ENCODE measurements at regions not wholly inside any gene's neighbourhood (a gene's known extent, or its start where the extent isn't known, plus 50 kb on each side); places are given as distances from the start of the nearest gene placed in this dataset.

DNA sequence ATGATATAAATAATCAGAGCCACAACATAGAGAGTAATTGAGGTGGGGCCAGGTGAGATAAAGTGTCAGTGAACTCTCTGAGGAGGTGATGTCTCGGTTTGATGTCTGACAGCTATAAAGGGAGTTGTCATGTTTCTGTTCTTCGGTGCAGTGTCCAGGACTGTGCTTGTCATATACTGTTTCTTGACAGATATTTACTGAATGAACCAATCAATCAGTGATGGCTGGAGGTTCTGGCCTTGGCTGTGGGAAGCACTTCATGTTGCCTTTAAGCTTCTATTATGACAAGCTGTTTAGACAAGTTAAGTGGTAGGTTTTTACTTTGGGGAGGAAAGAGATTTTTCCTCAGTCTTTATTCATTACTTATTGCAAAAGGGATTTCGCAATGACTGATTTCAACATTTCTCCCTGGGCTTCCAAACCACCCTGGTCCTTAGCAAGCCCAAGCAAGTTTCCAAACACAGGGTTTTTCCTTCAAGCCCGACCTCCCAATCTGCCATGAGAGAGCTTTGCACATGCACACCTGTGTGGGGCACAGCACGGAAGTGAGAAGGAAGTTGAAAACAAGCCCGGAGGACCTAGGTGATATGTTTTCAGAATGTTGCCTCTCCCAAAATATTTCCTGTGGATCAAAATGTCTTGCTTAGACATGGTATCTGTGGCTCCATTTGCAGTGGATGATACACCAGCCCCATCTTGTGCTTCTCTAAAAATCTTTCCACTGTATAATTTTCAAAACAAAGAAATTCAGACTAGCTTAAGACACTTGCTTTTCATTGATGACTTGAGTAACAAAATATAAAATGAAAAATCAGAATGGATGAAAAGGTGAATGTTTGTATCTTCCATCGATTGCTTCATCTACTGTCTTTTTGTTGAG is 567.3 kb upstream of the BTBD3 start:
- Histone ChIP-seq H3K27me3 (ENCODE audit: insufficient read depth, low read depth, low read length) (no peaks in the 10 kb centered on the region), H3K4me2 (ENCODE audit: low read length) (peak overlapping the region; percentile 37), H4K20me1 (ENCODE audit: insufficient read depth) (no peaks in the 10 kb centered on the region)

DNA sequence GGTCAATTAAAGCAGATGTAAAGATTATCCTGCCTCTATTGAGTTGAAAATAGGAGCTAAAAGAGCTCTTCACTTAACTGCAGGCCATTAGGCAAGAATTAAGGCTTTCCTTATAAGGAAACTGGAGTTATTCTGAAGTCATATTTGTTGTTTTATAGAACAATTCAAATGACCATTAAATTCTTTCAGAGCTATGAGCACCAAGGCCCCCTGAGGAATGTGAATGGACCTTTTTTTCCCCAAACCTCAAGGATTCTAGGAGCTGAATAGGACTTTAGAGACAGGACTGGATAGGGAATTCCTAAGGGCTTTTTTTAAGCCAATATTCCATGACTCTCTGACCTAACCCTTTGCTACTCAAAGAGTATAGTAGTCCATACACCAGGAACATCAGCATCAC is 565.7 kb upstream of the BTBD3 start:
- H4K20me1 ChIP-seq (ENCODE audit: insufficient read depth), result no peaks in the 10 kb centered on the region
- H2AFZ ChIP-seq (ENCODE audit: low read depth, low read length), result no peak overlapping the region
- no peak overlapping the region for H3K4me3 ChIP-seq (ENCODE audit: low read length)
- no peaks in the 10 kb centered on the region for H3K9me3 ChIP-seq (ENCODE audit: low read length)
- no peak overlapping the region for H3K9ac ChIP-seq (ENCODE audit: low read length)
- H3K4me2 ChIP-seq (ENCODE audit: low read length), result no peak overlapping the region
- H3K27me3 ChIP-seq (ENCODE audit: insufficient read depth, low read depth, low read length), result no peaks in the 10 kb centered on the region
- TF ChIP-seq RAD21 (conservative IDR thresholded peaks at IDR 0.05), result no peak
- TF ChIP-seq TAF1 (IDR thresholded peaks at IDR 0.05; ENCODE audit: low read depth), result no peak
- TF ChIP-seq, protein P1, sequence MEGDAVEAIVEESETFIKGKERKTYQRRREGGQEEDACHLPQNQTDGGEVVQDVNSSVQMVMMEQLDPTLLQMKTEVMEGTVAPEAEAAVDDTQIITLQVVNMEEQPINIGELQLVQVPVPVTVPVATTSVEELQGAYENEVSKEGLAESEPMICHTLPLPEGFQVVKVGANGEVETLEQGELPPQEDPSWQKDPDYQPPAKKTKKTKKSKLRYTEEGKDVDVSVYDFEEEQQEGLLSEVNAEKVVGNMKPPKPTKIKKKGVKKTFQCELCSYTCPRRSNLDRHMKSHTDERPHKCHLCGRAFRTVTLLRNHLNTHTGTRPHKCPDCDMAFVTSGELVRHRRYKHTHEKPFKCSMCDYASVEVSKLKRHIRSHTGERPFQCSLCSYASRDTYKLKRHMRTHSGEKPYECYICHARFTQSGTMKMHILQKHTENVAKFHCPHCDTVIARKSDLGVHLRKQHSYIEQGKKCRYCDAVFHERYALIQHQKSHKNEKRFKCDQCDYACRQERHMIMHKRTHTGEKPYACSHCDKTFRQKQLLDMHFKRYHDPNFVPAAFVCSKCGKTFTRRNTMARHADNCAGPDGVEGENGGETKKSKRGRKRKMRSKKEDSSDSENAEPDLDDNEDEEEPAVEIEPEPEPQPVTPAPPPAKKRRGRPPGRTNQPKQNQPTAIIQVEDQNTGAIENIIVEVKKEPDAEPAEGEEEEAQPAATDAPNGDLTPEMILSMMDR (IDR thresholded peaks at IDR 0.05; ENCODE audit: poor library complexity, severe bottlenecking), result no peak
- TF ChIP-seq EP300 (conservative IDR thresholded peaks at IDR 0.05; ENCODE audit: poor library complexity, severe bottlenecking), result no peak
- TF ChIP-seq, protein P2, sequence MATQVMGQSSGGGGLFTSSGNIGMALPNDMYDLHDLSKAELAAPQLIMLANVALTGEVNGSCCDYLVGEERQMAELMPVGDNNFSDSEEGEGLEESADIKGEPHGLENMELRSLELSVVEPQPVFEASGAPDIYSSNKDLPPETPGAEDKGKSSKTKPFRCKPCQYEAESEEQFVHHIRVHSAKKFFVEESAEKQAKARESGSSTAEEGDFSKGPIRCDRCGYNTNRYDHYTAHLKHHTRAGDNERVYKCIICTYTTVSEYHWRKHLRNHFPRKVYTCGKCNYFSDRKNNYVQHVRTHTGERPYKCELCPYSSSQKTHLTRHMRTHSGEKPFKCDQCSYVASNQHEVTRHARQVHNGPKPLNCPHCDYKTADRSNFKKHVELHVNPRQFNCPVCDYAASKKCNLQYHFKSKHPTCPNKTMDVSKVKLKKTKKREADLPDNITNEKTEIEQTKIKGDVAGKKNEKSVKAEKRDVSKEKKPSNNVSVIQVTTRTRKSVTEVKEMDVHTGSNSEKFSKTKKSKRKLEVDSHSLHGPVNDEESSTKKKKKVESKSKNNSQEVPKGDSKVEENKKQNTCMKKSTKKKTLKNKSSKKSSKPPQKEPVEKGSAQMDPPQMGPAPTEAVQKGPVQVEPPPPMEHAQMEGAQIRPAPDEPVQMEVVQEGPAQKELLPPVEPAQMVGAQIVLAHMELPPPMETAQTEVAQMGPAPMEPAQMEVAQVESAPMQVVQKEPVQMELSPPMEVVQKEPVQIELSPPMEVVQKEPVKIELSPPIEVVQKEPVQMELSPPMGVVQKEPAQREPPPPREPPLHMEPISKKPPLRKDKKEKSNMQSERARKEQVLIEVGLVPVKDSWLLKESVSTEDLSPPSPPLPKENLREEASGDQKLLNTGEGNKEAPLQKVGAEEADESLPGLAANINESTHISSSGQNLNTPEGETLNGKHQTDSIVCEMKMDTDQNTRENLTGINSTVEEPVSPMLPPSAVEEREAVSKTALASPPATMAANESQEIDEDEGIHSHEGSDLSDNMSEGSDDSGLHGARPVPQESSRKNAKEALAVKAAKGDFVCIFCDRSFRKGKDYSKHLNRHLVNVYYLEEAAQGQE (IDR thresholded peaks at IDR 0.05; ENCODE audit: borderline replicate concordance), result no peak
- TF ChIP-seq MXI1 (conservative IDR thresholded peaks at IDR 0.05; ENCODE audit: poor library complexity, severe bottlenecking), result no peak
- no peak for TF ChIP-seq SMC3 (conservative IDR thresholded peaks at IDR 0.05; ENCODE audit: poor library complexity)
- no peak for TF ChIP-seq POLR2AphosphoS5 (IDR thresholded peaks at IDR 0.05)
- no peak for TF ChIP-seq EZH2 (IDR thresholded peaks at IDR 0.05; ENCODE audit: borderline replicate concordance, insufficient read depth, low read length, poor library complexity, severe bottlenecking)
- no peaks in the 10 kb centered on the region for H3K79me2 ChIP-seq (replicated peaks; ENCODE audit: insufficient read depth, low read length)
- no peak overlapping the region for H3K27ac ChIP-seq (ENCODE audit: low read length)
- peaks cover 14% of the 10 kb centered on the region for H3F3A ChIP-seq (ENCODE audit: insufficient read depth, low read length, poor library complexity, severe bottlenecking)
- no peaks in the 10 kb centered on the region for H3K36me3 ChIP-seq (ENCODE audit: insufficient read depth, low read length)
- H3K9me2 ChIP-seq (ENCODE audit: insufficient read depth, low read length), result no peaks in the 10 kb centered on the region

More for the DNA sequence above, 567.3 kb upstream of the BTBD3 start:
- Histone ChIP-seq H3F3A (ENCODE audit: insufficient read depth, low read length, poor library complexity, severe bottlenecking) (peaks cover 14% of the 10 kb centered on the region), H2AFZ (ENCODE audit: low read depth, low read length) (no peak overlapping the region), H3K79me2 (replicated peaks; ENCODE audit: insufficient read depth, low read length) (no peaks in the 10 kb centered on the region), H3K36me3 (ENCODE audit: insufficient read depth, low read length) (no peaks in the 10 kb centered on the region), H3K9ac (ENCODE audit: low read length) (no peak overlapping the region), H3K9me2 (ENCODE audit: insufficient read depth, low read length) (no peaks in the 10 kb centered on the region), H3K9me3 (ENCODE audit: low read length) (no peaks in the 10 kb centered on the region), H3K4me3 (ENCODE audit: low read length) (peak overlapping the region; percentile 34), H3K27ac (ENCODE audit: low read length) (peak overlapping the region; percentile 48)
- TF ChIP-seq TAF1 (IDR thresholded peaks at IDR 0.05; ENCODE audit: low read depth) (no peak), POLR2AphosphoS5 (IDR thresholded peaks at IDR 0.05) (peak; percentile 84), RAD21 (conservative IDR thresholded peaks at IDR 0.05) (no peak), MXI1 (conservative IDR thresholded peaks at IDR 0.05; ENCODE audit: poor library complexity, severe bottlenecking) (no peak), EZH2 (IDR thresholded peaks at IDR 0.05; ENCODE audit: borderline replicate concordance, insufficient read depth, low read length, poor library complexity, severe bottlenecking) (no peak), EP300 (conservative IDR thresholded peaks at IDR 0.05; ENCODE audit: poor library complexity, severe bottlenecking) (peak; percentile 97), SMC3 (conservative IDR thresholded peaks at IDR 0.05; ENCODE audit: poor library complexity) (no peak)
- TF ChIP-seq, protein P2 (IDR thresholded peaks at IDR 0.05; ENCODE audit: borderline replicate concordance), result no peak
- TF ChIP-seq, protein P1 (IDR thresholded peaks at IDR 0.05; ENCODE audit: poor library complexity, severe bottlenecking), result peak; percentile 33

Data from neural cell (in vitro differentiated cells).